Glomerular endothelial cell (primary cell): ENCODE measurements at regions not wholly inside any gene's neighbourhood (a gene's known extent, or its start where the extent isn't known, plus 50 kb on each side); places are given as distances from the start of the nearest gene placed in this dataset.
"Not testable (repeated sequence)": the region's sequence is repeated elsewhere in the genome, so short reads cannot be mapped to it uniquely, and the experiment has no call there.

Experiments used
- DNase-seq: peaks from one replicate; pipeline ENCODE4 v3.0.0-alpha.2; 2011; ENCODE audit warnings: low read depth, low spot score; ENCODE audit errors: extremely low read depth

GRCh38 chr6:77011929-77012545 is 451.3 kb downstream of the HTR1B start:
- DNase-seq, result no peak

GRCh38 chr6:77010931-77011542 is 452.3 kb downstream of the HTR1B start:
- DNase-seq, result no peak

GRCh38 chr6:76992553-76992952 is 470.7 kb downstream of the HTR1B start:
- no peak for DNase-seq

- no peak for DNase-seq
These were observed 478.7 kb downstream of the HTR1B start for GRCh38 chr6:76984572-76984971.

- no peak for DNase-seq
These were observed 480.7 kb downstream of the HTR1B start for GRCh38 chr6:76982476-76983199.

- DNase-seq, result no peak
These were observed 490.8 kb downstream of the HTR1B start for GRCh38 chr6:76972474-76972873.

GRCh38 chr6:76959177-76959576 is 504.1 kb downstream of the HTR1B start:
- not testable (repeated sequence) for DNase-seq

GRCh38 chr6:76942203-76942966 is 520.9 kb downstream of the HTR1B start:
- no peak for DNase-seq

GRCh38 chr6:76940191-76940590 is 523.1 kb downstream of the HTR1B start:
- no peak for DNase-seq

- DNase-seq, result no peak
These were observed 548.6 kb downstream of the HTR1B start for GRCh38 chr6:76914737-76915136.

- not testable (repeated sequence) for DNase-seq
These were observed 557.8 kb downstream of the HTR1B start for GRCh38 chr6:76905541-76905940.

GRCh38 chr6:76892542-76892941 is 570.7 kb downstream of the HTR1B start:
- no peak for DNase-seq

GRCh38 chr6:76888351-76888750 is 574.9 kb downstream of the HTR1B start:
- DNase-seq, result no peak

- no peak for DNase-seq
These were observed 576.4 kb downstream of the HTR1B start for GRCh38 chr6:76886900-76887299.

- DNase-seq, result no peak
These were observed 577.4 kb downstream of the HTR1B start for GRCh38 chr6:76885861-76886301.

GRCh38 chr6:76881414-76881813 is 581.9 kb downstream of the HTR1B start:
- no peak for DNase-seq

GRCh38 chr6:76876922-76877553 is 586.3 kb downstream of the HTR1B start:
- DNase-seq, result no peak

- not testable (repeated sequence) for DNase-seq
These were observed 586.9 kb downstream of the HTR1B start for GRCh38 chr6:76876430-76876829.

GRCh38 chr6:76867182-76867581 is 596.1 kb downstream of the HTR1B start:
- no peak for DNase-seq

- DNase-seq, result no peak
These were observed 597.0 kb downstream of the HTR1B start for GRCh38 chr6:76866091-76866915.
